Fibroblast of the conjunctiva (primary cell): ENCODE measurements at regions not wholly inside any gene's neighbourhood (a gene's known extent, or its start where the extent isn't known, plus 50 kb on each side); places are given as distances from the start of the nearest gene placed in this dataset.

ENCODE experiments used
- DNase-seq: peaks from one replicate; pipeline ENCODE4 v3.0.0-alpha.2; 2010; ENCODE audit warnings: low read depth

DNA sequence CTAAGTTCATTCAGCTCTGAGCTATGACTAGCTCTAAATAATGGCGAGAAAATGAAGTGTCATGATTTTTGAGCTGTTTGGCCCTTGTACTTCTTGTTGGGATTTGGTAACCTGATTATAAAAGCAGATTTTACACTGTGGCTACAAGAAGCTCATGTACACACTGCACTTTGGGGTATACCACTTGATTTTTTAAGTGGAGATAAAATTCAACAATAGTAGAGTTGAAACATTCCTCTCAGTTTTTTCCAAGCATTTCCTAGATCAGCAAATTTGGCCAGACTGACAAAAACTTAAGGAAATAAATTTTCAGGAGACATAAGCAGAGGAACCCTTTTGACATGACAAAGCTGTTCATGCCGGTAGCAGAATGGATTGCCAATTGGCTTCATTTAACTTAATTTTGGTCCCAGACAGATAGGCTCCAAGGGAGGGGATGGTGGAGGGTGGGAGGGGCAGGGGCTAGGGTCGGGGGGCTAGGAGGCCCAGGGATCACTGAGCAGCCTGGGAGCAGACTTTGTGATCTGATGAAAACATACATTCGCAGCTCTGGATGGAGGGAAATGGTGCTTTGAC lies 575.9 kb downstream of the METTL15 start:
- DNase-seq = no peak

DNA sequence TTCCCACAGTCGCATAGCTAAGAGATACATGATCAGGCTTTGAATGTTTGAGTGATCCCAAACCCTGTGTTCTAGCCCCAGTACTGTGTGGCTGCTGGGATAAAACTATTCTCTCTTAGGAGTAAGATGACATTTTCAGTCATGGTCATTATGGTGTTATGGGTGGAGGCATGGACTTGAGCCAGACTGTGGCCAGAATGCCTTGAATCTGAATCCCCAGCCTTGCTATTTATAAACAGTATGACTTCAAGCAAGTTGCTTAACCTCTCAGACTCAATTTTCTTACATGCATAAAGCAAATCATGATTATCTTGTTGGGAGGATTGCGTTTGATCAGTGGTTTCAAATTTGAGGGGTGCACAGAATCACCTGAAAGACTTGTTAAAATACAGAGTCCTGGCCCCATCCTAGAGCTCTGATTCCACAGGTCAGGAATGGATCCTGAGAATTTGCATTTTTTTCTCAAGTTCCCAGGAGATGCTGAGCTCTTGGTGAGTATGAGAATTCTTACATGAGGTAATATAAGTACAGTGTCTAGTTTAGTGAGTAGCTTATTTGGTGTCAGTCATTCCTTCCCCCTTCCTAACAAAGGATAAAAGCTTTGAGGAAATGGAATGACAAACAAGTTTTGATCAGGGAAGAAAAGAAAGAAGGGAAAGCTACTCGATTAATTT lies 571.7 kb downstream of the METTL15 start:
- no peak for DNase-seq

DNA sequence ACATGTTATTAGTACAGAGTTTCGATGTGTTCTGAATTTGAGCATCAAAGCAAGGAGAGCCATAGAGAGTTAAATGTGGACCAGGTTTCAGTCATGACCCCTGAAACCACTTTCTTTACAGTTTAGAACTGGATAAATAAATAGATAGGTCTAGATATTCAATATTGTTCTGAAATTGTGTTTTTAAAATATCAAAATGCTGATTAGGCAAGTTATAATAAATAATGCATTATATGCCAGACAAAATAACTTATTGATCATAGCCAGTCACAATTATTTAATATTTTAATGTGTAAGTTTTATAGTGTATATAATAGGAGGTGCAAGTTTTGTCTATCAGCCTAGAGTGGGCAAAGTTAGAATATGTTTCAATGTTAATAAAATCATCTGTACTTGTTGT lies 569.5 kb downstream of the METTL15 start:
- no peak for DNase-seq

DNA sequence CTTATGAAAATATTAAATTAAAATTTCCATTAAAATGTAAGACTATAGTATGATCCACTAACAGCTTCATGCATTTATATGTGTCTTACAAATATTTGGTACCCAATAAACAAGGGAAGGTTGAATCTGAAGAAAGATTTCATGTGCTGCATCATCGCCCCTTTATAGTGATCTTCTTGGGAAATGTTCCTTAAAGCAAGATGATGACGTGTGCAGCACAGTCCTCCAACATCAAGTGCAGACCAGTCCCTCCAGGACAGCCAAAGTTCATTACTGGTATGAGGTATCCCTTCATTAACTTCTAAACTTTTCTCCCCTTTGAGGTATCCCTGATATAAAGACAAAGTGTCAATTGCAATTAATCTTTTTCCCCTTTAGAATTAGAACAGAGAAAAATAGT lies 567.0 kb downstream of the METTL15 start:
- DNase-seq = no peak

DNA sequence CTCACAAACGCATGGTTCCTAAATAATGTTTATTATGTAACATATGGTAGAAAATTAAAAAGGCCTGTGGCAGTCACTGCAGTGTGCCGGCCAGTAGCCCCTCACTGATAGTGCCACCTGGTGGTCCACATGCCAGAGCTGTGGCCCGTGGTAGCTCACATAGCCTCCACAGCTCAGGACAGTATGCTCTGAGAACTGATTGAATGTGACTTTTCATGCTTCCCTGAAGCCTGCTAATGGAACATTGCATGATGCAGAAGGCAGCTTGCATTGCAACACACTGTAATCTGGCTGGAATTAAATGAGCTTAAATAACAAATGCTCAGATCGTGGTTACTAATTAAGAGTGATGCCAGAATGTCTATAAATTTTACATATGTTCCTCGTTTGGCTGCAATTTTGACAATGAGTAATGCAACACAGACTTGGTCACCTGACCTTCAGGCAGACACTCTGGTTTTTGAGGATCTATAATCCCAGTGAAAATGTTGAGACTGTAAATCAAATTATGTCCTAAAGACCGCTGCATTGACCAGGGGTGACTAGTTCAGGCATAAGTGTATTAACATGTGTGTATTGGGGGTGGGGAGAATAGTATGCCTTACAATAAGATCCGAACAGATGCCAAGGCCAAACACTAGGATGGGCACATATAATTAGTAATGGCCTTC lies 566.4 kb downstream of the METTL15 start:
- DNase-seq = peak; percentile 93

DNA sequence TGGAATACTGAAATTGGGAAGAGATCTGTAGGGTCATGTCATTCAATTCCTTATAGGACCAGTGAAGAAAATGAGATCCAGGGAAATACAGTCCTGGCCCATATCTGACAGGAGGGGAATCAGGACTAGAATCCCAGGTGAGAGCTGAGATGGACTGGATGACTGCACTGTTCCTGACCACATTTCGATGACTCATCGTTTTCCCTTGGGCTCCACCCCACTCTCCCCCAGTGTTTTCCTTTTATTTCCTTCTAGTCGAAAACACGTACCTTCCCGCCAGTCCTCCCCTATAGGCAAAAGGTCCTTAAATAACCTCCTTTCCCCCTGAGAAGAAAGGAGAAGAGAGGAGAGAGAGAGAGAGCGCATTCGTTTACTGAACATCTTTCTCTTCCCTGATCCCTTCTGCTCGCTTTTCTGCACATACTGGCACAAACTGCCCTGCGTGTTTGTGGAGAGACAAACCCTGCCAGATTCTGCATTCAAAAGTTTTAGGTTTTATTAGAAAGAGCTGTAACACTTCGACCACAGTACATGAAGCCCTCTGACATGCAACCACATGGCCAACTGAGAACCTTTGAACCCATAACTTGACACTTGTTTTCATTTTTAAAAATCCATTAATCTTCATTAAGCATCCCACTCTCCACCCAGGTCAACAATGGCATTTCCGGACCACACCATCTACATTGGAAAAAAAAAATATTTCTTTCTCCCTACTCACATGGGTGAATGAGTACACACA lies 565.7 kb downstream of the METTL15 start:
- peak; percentile 57 for DNase-seq

DNA sequence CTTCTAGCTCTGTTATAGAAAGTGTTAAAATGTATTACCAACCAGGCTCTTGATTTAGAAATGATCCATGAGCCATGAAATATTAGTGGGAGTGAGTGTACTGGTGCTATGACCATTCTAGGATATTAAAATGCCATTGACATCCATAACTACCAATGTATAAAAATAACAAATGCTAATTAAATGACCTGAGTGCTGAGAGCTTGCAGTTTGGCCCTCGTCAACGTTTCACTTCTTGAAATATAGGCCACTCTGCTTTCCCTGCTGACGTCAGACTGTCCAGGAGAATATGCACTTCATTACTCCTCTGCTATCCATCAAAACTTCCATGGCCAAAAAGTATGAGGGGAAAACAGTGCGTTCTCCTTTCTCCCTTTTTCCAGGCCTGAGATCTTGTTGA lies 563.1 kb downstream of the METTL15 start:
- DNase-seq = no peak

DNA sequence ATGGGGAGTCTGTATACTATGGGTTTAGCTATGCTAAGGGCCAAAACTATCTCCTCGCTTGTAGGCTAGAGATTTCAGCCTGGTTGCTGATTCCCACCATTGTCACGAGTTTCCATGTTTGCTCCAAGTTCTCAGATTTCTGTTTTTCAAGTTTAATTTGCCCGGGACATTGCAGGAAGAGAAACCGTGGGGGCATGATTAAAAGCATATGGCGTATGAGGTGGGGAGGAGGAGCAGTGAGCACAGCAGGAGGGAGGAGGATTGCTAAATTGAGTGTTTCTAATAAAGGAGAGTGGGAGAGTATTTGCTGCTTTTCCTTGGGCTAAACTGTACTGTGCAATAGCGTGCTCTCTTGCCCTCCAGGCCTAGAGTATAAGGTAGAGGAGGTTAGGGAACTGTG lies 558.4 kb downstream of the METTL15 start:
- DNase-seq = peak; percentile 75

DNA sequence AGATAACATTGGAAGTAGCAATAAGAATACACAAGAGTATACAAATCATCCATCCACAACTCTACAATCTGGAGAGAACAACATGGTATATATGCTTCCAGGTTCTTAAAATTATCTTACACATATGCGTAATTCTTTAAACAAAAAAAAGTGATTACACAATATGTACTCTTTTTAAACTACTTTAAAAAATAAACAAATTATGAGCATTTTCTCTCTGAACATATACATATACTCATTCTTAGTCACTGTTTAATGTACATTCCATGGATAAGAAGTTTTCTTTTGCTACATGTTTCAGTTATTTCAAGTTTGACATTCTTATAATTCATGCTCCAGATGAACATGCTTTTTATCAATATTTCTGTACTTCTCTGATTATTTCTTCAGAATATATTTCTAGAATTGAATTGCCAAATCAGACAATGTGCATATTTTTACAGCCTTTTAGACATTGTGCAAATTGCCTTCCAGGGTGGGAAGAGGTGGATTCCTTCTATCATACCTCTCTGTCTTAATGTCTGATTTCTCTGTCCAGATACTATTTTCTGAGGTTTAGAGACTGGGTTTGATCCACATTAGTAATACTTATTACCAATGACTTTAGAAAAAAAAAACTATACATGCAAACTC lies 551.6 kb downstream of the METTL15 start:
- DNase-seq = no peak

DNA sequence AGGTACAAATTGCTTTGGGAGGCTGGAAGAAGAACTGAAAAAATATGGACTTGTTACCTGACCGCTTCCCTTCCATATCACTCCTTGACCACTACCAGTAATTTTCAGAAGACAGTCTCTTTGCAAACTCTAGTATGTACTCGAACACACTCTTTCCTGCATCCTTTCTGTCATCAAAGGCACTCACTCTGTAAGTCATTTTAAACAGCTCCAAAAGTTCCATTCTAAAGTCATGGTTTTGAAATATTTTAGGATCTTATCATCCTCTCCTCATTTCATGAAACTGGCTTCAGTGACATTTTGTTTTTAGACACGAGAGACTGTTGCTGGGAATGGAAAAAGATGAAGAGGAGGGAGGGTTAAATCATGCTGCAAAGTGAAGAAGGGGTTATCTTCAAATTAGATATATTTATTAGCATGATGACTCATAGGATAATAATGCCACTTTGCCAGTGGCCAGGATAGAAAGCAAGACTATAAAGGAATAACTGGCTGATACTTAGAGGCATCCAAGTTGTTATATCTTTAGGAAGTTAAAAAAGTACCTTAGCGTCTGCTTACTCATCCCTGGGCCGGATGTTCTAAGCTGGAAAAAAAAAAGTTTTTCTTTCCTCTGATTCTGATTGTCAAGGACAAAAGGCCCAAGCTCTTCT lies 549.3 kb downstream of the METTL15 start:
- DNase-seq = no peak

DNA sequence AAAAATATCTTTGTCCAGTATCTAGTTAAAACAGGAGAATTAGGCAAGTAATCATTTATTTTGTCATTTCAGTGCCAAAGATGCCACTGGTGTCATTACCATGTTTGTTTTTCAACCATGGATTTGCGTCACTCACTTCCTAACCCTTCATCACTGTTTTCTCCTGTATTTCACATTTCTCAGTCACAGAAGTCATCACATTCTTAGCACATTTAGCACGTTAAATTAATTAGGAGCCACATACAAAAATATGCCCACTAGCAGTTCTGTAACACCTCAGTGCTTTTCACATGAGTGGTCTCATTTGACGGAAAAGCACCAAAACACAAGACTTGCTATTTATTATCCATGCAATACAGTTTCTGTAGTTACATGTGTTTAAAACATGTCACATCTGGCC lies 546.0 kb downstream of the METTL15 start:
- DNase-seq = no peak

DNA sequence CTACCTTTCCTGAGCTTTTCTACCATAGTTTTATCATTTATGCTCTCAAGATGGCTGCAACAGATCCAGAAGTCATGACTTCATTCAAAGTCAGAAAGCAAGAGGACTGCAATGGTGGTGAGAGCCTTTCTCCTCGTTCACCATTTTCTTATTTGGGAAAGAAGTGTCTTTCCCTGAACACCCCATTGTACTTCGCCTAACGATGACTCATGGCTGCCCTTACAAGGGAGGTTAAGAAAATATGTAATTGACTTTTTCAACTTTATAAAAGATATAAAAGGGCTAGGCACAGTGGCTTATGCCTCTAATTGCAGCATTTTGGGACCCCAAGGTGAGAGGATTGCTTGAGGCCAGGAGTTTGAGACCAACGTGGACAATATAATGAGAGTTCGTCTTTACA lies 541.7 kb downstream of the METTL15 start:
- DNase-seq = no peak

DNA sequence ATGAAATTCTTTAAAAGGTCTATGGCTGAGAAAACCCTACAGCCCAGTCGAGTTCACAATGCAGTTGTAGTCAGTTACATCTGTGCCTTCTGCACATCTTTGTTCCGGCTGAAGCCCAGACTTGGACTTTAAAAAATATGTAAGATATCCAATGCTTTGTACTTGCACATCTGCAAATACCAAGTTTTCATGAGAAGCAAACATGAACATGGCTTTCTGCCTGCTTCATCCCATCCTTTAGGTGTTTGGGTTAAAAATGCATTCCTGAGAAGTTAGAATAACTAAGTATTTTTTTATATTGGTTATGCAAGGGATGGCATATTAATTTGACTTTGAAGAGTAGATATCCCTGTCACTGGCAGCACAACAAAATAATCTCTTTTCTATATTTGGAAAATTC lies 528.4 kb downstream of the METTL15 start:
- no peak for DNase-seq

DNA sequence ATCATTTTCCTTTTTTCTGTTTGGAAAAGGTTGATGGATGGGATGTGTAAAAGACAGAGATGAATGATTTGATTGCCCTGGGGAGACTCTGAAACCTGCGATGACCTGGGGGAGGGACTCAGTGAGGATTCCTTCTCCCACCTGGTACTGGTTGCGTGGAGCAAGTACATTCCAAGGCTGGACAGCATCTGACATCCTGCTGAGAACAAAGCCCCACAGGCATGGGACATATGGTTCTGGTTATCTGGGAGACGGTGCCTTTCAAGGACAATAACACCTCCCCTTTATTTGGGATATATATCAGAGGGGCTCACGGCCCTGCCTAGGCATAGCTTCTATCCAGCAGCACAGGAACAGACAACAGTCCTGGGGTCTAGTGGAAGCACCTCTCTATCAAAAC lies 527.8 kb downstream of the METTL15 start:
- DNase-seq = no peak

DNA sequence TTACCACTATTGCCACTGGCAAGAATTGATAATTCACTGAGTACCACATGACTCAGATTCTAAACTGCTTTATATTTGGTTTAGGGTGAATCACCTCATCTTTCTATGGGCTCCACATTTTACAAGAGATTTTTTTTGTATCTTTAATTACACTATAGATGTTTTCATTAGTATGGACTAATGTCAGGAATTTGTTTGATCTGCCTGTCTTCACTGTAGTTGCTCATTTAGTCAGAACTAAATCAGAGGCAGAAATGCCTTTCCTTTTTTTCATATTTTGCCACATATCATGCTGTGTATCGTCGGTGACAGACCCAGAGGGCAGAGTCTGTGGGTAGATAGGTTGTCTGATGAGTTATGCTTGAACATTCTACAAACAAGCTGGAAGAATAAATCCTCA lies 524.1 kb downstream of the METTL15 start:
- DNase-seq = no peak

DNA sequence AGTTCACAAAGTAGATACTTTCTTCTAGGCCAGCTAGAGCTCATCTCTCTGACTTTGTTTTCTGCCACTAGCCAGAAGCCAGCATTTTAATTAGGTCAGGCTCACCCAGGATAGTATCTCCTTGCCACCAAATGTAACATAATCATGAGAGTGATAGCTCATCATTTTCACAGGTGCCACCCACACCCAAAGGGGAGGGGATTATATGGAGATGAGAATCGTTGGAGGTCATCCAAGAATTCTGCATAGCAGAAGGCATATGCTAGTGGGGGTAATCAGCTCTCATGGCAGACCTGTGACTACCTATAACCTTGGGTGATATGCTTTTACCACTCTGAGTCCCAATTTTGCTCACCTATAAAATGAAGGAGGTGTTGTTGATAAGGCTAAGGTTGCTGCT lies 523.0 kb downstream of the METTL15 start:
- no peak for DNase-seq

DNA sequence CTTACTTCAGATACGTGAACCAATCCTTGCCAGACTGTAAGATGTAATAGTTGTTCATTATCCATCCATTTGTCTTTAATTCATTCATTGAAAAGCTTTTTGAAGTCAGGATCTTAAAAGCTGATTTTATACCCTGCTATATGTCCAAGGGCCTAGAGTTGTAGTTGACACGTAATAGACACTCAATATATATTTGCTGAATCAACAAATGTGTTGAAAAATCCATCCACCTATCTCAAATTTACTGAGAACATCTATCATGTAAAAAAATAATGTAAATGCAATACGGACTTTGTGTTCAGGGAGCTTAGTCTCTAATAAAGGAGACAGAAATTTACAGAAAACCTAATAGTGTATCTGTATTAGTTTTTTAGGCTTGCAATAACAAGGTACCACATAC lies 521.0 kb downstream of the METTL15 start:
- no peak for DNase-seq

DNA sequence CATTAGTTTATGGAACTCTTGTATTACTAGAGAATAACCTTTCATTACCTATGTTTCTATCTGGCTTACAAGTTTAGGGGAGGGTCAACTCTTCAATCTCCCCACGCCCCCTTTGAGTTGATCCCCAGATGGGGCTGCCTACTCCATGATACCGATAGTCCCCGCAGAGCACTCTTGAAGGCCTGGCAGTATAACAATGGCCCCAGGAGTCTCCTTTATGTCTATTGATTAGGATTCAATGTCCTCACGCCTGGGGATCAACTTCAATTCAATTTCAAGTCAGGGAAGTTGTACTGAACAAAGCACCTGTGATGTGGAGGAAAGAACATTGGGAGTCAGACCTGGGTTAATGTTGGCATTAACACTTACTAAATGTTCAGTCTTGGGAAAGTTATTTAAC lies 520.2 kb downstream of the METTL15 start:
- DNase-seq = no peak

DNA sequence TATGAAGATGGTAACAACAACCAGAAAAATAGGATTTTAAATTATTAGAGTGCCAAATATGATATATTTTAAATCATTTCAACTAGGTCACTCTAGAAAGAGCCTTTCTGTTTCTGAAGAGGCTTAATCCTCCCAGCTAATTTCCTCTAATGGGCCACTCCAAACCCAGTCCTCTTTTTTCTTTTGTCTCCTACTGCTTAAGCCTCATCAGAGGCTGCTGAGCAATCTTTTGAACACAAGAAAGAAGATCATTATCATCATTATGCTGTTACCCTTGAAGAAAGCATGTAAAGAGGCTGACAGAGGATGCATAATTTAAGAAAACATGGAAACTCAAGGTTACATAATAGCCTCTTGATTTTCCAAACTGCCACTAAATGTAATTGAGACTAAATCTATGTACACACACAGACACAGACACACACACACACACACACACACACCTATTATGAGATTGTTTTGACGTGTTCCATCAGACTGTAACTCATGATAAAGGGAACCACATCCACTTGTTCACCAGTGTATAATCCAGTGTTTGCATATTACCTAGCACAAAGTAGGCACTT lies 519.6 kb downstream of the METTL15 start:
- DNase-seq = no peak

DNA sequence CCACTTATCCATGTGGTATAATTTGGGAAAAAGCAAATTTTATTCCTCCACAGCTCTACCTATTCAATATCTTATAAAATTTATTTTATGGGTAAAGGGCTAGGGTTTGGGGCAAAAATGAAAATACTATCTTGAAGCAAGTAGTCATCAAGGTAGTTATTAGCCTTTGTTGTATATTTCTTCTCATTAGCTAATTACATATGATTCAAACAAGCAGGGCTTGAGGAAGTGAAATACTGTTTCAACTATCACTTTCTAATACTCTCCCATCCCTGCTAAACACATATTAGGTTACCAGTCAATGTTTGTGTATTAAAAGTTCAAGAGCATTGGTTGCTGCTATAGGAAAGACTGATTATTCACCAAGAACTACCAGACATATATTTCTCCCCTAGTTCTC lies 517.3 kb downstream of the METTL15 start:
- DNase-seq = no peak

DNA sequence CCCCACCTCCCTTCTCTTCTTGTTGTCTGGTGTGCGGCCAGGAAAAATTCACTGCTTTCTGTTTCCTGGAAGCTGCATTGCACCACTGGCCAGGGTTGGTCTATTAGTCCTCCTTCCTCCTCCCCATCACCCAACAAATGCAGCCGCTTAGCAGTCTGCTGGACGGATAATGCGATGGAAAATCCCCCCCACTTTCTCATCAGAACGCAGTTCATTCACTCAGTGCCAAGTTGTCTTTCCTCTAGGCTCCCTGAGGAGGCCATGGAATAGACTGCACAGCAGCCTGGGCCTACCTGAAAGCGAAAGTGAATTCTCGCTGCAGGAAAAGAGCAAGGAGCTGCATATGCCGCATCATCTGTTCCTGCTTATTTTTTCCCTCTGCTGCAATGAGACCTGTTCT lies 513.6 kb downstream of the METTL15 start:
- DNase-seq = no peak
